Myocyte (in vitro differentiated cells): ENCODE measurements at regions not wholly inside any gene's neighbourhood (a gene's known extent, or its start where the extent isn't known, plus 50 kb on each side); places are given as distances from the start of the nearest gene placed in this dataset.
"Not testable (repeated sequence)": the region's sequence is repeated elsewhere in the genome, so short reads cannot be mapped to it uniquely, and the experiment has no call there.

Experiments
- DNase-seq: peaks from one replicate; pipeline ENCODE4 v3.0.0-alpha.2; 2012; ENCODE audit warnings: low read depth

DNA sequence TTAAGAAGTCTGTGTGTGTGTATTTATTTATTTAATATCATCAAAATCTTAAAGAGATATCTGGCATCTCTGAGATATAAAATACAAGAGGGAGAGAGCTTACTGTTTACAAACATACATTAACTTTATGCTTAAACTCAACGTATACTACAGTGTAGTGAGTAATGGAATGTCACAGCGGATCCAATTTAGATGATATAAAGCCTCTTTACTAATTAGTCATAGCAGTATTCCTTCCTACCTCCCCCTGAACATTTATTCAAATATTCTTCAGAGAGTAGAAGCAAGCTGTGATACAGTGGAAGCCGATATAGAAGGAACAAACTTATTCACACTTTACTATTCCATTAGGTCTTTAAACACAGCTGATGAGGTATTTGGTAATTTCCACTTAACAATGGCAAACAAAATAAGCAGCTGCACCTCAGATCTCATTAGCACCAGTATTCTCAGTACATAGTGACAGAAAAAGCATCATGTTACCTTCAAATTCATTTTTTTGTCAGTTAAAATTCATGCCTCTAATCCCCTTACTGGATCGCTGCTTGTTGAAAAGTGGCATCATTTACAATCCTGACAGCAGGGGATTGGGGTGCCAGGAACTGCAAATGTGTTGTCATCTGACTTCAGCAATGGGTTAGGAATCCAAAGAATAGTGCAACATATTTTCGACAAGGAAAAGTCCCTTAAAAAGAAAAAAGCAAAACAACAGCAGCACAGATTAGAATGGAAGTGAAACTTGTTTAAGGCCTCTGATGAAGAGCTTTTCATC lies 658.7 kb upstream of the EPHA5 start:
- DNase-seq = peak; percentile 24

DNA sequence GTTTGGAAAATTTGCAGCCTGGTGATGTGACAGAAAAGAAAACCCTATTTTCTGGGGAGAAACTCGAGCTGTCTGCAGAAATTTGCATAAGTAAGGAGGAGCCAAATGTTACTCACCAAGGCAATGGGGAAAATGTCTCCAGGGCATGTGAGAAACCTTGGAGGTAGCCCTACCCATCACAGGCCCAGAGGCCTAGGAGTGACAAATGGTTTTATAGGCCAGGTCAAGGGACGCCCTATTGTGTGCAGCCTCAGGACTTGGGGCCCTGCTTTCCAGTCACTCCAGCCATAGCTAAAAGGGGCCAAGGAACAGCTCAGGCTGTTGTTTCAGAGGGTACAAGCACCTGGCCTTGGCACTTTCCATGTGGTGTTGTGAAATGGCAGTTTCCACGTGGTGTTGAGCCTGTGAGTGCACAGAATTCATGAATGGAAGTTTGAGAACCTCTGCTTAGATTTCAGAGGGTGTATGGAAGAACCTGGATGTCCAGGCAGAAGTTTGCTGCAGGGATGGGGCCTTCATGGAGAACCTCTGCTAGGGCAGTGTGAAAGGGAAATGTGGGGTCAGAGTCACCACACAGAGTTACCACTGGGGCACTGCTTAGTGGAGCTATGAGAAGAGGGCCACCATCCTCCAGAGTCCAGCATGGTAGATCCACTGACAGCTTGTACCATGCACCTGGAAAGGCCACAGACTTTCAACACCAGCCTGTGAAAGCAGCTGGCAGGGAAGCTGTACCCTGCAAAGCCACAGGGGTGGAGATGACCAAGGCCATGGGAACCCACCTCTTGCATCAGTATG lies 637.6 kb upstream of the EPHA5 start:
- no peak for DNase-seq

DNA sequence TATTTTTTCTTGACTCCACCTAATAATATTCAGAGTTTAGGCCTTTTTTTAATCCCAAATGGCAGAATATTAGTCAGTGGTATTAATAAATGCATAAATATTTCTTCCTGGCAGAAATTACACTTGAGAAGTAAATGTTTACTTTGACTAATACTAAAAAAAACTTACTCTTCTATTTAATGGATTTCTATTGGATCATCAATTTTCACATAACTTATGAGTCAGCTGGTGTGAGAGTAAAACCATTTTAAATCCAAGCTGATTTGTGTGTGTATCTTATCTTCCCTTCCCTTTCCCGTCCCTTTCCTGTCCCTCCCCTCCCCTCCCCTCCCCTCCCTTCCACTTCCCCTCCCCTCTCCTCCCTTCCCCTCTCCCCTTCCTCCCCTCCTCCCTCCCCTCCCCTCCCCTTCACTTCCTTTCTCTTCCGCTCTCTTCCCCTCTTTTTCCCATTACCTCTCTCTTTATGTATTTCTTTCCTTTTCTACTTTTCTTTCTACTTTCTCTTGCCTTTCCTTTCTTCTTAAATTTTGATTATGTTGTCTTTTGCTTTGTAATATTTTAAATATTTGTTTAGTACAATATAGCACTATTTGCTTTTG lies 630.1 kb upstream of the EPHA5 start:
- DNase-seq = no peak

DNA sequence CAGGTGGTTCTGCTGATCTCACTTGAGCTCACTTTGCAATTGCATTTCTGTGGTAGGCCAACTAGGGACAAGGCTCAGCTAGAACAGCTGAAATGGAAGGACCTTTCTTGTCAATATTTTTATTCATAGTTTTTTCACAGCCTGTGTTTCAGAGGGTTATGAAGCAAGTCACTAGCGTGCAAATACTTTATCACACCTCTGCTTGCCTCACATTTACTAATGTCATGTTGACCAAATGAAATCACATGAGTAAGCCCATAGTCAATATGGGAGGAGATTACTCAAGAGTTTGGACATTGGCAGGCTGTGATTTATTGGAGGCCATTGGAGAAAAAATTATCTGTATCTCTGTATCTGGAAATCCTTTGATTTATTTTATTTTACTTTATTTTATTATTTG lies 628.3 kb upstream of the EPHA5 start:
- peak; percentile 42 for DNase-seq

DNA sequence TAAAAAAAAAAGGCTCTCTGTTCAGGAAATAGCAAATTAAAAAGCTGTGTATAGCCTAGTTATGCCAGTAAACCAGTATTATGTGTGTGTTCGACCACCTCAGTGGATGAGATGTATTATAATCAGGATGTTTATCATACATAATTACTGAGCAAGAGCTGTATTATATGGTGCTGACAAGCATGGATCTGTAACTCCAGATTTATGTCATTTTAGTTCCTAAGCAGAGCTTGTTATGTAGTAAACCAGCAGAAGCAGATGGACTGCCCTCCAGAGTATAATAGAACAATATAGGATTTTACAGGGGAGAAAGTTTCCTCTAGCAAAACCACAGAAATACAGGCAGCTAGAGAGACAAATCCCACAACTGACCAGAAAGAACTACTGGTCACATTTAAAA lies 627.4 kb upstream of the EPHA5 start:
- DNase-seq = no peak

DNA sequence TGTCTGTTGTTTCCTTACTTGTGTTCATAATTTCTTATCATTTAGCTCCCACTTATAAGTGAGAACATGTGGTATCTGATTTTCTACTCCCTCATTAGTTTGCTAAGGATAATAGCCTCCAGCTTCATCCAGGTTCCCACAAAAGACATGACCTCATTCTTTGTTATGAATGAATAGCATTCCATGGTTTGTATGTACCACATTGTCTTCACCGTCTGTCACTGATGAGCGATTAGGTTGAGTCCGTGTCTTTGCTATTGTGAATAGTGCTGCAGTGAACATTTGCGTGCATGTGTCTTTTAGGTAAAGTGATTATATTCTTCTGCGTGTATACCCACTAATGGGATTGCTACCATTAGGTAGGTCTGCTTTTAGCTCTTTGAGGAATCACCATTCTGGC lies 624.3 kb upstream of the EPHA5 start:
- peak; percentile 74 for DNase-seq

DNA sequence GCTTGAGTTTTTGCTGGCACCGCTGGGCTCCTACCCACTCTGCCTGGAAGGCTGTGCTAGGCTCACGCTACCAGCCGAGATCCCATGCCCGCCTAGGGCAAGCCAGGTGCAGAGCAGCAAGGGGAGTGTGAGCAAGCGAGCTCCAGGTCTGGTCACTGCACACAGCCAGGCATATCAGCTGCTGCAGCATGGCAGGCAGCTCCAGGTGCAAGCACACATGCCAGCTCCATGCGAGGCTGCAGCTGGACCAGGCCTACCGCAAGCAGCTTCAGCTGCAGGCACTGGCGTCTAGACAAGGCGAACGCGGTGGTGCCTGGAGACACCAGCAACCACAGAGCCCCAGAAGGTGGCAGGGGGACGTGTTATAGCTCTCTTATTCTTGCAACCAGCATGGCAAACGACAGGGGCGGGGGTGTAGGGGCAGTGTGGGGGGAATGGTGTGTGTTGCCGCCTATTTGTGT lies 614.7 kb upstream of the EPHA5 start:
- DNase-seq = no peak

DNA sequence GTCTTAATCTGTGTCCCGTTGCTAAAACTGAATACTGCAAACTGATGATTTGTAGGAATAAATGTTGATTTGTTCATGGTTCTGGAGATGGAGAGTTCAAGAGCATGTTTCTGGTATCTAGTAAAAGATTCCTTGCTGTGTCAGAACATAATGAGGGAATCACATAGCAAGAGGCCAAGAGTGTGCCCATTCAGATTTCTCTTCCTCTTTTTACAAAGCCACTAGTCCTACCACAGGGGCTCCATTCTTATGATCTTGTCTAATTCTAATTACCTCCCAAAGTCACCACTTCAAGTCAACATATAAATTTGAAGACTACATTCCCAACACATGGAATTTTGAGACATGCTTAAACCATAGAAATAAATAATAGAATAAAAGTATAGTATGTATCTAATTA lies 608.8 kb upstream of the EPHA5 start:
- no peak for DNase-seq

DNA sequence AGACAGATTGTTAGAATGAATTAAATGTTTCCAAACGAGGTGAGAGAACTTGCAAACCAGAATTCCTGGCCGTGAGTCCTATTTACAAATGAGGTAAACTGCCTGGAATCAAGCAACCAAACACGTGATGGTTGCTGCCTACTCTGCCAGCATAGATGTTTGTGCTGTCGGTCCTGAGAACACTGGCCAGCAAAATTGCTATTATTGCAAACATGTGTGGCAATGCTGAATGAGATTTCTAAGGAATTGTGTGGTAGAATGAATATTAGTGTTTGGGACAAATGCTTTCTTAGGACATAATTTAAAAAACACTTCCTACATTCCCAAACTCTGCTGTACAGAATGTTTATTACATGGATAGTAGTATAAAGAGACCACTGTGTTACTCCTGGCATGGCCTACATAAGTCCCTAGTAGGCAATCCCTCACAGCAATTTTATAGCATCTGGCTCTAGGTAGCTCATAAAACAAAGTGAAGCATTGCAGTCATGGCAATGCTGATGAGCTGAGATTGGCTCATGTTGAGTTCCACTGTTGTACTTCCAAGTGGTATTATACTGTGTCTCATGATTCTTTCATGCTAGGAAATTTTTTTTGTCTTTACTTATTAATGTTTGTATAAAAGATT lies 605.2 kb upstream of the EPHA5 start:
- no peak for DNase-seq

DNA sequence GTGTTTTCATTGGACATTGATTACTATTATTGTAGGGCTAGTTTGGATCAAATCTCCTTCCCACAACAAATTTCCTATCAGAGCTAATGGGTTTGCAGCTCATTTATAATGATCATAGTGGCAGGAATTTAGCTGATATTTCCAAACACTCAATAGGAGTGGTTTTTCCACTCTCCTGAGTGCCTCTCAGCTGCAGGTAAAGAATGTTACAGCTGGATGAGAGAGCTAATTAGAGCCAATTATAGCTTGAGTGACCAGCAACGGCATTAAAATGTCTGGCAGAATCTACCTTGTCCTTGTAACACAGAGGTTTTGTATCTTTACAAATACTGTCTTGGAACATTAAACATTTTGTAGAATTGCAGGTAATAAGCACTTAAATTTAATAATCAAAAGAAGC lies 602.8 kb upstream of the EPHA5 start:
- no peak for DNase-seq

DNA sequence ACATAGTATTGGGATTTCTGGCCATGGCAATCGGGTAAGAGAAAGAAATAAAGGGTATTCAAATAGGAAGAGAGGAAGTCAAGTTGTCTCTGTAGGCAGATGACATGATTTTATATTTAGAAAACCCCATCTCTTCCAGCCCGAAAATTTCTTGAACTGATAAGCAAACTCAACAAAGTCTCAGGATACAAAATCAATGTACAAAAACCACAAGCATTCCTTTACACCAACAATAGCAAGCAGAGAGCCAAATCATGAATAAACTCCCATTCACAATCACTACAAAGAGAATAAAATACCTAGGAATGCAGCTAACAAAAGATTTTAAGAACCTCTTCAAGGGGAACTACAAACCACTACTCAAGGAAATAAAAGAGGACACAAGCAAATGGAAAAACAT lies 600.1 kb upstream of the EPHA5 start:
- DNase-seq = not testable (repeated sequence)

DNA sequence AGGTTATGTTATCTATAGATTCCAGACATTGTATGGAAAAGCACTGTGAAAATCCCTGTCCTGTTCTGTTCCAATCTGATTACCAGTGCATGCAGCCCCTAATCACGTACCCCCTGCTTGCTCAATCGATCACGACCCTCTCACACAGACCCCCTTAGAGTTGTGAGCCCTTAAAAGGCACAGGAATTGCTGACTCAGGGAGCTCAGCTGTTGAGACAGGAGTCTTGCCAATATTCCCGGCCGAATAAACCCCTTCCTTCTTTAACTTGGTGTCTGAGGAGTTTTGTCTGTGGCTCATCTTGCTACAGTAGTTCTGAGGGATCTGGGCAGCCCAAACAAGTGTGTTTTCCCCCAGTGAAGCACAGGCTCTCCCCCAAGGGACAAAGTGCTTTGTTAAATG lies 596.3 kb upstream of the EPHA5 start:
- DNase-seq = not testable (repeated sequence)

DNA sequence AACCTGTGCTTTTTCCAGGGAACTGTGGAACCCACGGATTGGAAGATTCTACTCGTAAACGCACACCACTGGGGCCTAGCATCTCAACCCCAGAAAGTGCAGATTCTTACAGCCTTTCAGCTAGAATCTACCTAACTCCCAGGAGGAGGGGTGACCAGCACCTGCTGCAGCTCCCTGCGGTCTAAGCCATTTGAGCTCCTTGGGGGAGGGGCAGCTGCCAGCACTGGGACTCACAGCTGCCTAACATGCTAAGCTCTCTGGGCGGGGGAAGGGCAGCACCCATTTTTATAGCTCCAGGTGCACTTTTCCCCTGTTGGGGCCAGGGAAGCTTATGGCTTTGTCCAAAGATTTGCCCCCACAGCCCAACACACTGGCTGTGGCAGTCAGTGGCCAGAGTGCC lies 595.7 kb upstream of the EPHA5 start:
- peak; percentile 20 for DNase-seq

DNA sequence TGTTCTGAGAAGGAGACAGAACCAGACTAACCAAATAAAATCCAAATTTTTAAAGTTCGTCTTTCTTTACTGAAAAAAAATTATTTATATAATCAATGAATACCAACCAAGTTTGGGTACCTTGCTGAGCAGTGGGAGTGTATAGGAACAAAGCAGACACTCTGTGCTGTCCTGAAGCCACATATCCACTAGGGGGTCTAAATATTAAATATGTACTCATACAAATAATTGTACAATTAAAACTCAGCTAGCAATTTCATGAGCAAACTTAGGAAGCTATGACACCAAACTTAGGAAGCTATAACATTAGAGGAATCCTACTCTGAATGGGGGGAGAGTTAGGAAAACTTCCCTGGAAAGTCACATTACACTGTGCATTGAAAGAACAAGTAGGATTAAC lies 582.0 kb upstream of the EPHA5 start:
- no peak for DNase-seq

DNA sequence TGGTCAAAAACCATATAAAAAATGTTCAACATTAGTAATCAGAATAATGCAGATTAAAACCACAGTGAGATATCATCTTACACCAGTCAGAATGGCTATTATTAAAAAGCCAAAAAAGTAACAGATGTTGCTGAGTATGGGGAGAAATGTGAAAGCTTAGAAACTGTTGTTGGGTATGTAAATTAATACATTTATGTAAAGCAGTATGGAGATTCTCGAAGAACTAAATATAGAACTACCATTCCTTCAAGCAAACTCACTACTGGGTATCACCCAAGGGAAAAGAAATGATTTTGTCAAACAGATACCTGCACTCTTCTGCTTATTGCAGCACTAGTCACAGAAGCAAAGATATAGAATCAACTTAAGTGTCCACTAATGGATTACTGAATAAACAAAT lies 576.4 kb upstream of the EPHA5 start:
- DNase-seq = peak; percentile 33

DNA sequence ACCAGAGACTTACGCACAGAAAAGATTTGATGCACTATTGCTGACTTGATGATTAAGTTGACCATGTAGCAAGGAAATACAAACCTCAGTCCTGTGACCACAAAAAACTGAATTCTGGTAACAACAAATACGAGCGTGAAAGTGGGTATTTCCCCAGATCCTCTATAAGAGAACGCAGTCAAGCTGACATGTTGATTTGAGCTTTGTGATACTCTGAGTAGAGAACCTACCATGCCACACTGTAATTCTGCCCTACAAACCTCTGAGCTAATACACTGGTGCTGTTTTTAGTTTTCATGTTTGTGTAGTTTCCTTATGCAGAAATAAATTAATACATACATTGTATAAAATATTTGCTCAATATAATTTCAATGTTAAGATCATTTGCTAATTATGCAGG lies 565.6 kb upstream of the EPHA5 start:
- no peak for DNase-seq

DNA sequence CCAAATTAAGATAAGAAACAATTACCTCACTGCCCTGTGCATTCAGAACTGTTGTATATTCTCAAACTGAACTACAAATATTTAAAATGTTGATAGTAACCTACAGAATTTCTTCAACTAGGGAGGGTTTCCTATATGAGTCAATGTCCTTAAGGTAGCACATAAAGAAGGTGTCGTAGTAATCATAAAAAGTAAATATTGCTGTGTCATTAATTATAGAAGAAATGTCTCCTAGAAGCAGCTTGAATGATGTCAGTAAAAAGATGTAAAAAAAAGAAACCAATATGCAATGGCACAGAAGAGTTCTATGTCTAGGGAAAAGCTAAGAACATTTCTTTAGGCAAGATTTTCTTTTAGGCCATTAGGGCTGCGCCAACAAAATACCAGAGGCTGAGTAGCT lies 559.6 kb upstream of the EPHA5 start:
- DNase-seq = no peak

DNA sequence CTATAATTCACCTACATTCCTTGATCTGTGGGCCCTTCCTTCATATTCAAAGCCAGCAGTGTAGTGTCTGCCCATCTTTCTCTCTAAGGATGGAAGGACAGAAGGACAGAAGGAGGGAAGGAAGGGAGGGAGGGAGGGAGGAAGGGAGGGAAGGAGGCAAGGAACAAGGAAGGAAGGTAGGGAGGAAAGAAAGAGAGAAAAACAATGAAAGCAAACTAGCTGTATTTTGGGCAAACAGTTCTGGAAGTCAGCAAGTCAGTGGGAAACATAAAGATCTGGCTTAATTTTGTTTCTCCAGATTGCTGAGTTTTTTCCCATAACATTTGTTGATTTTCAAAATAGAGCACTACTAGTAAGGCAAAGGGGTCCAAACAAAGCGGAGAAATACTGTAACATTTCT lies 555.2 kb upstream of the EPHA5 start:
- DNase-seq = no peak

DNA sequence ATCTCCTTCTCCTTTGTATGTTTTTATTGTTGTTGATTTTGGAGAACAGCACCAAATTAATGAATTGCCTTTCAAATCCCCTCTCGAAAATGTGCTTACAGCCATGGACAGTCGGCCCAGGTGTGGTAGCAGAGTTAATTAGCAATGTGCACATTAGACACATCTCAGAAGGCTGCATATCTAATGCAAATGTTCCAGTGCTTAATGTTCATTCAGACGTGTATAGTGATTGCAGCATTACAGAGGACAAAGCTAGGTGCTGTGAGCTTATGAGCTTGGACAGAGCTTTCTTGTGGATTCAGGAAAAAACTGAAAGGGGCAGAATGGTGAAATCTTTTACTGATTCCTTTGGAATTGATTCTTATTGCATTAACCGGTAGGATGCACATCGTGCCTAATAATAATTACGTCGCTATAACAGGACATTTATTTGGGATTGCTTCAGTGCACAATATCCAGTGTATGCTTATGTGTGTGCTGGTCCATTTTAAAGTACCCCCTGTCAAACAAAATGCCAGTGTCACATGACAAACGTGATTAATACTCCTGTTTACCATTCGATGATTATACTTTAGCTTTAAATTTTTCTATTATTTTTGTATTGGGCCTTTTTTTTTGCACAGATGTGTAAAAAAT lies 552.9 kb upstream of the EPHA5 start:
- no peak for DNase-seq

DNA sequence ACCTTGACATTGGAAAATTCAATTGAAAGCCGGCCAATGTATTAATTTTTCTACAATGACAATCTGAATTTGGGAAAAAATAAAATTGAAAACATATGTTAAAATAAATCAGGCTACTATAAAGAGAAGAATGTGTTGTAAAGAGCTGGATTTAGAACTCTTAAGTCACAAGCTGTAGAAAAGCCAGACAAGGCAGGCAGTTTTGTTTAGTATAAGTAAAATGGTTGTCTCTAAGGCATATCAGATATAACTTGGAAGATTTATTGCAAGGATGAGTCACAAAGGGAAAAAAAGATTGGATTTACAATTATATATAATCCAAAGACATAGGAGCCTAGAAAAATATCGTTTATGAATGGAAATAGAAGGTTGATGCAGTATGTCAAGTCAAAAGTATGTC lies 549.1 kb upstream of the EPHA5 start:
- no peak for DNase-seq

DNA sequence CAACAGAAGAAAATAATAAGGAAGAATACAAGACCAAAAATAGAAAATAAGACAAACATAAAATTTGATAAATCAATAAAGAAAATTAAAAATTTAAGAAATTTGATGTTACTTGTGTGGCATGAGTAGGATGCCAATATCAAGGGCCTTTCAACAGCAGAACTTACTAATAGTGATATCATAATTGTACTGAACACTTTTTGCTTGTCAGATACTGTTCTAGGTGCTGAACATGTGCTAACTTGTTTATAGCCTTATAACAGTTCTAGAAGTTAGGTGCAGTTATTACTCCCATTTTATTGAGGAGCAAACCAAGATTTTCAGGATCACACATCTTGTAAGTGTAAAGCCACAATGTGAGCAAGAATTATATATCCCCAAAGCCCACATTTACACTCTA lies 546.0 kb upstream of the EPHA5 start:
- DNase-seq = no peak
